Coronary artery (tissue), 2 donors: ENCODE measurements at regions not wholly inside any gene's neighbourhood (a gene's known extent, or its start where the extent isn't known, plus 50 kb on each side); places are given as distances from the start of the nearest gene placed in this dataset.

Experiments used
- DNase-seq: peaks from one replicate; pipeline ENCODE4 v3.0.0-alpha.2; 2017; ENCODE audit warnings: low spot score
- H3K27ac ChIP-seq, 2 donors: fragments of 200-600 bp; sonication (generic); one replicate each; pipeline ENCODE4 v1.5.1; 2016 to 2019
- H3K4me3 ChIP-seq: fragments of 200-600 bp; sonication (generic); 2 replicates; pipeline ENCODE4 v1.5.1; 2016; ENCODE audit warnings: mild to moderate bottlenecking, moderate library complexity
- CTCF ChIP-seq: fragments of 200-600 bp; sonication (generic); IDR thresholded peaks from one replicate; pipeline ENCODE4 v1.5.1; 2019; ENCODE audit warnings: antibody characterized with exemption

GRCh38 chr2:125185691-125186270 lies 1160.7 kb downstream of the CNTNAP5 start:
- no peak for TF ChIP-seq CTCF
- DNase-seq, result no peak
- H3K4me3 ChIP-seq, result no peak overlapping the region
- H3K27ac ChIP-seq, result no peak overlapping the region

GRCh38 chr2:125207431-125207830 lies 1182.3 kb downstream of the CNTNAP5 start:
- no peak for TF ChIP-seq CTCF
- no peak for DNase-seq
- H3K27ac ChIP-seq, result no peak overlapping the region
- H3K4me3 ChIP-seq, result no peak overlapping the region

GRCh38 chr2:125216321-125216720 lies 1191.2 kb downstream of the CNTNAP5 start:
- Histone ChIP-seq H3K4me3 (no peak overlapping the region), H3K27ac (no peak overlapping the region)
- no peak for TF ChIP-seq CTCF
- DNase-seq, result no peak

GRCh38 chr2:125224188-125224587 lies 1199.1 kb downstream of the CNTNAP5 start:
- Histone ChIP-seq H3K4me3 (no peak overlapping the region), H3K27ac (no peak overlapping the region)
- no peak for DNase-seq
- TF ChIP-seq CTCF, result no peak

- no peak for TF ChIP-seq CTCF
- H3K4me3 ChIP-seq, result no peak overlapping the region
- DNase-seq, result no peak
Measured at GRCh38 chr2:125224830-125225229, 1199.7 kb downstream of the CNTNAP5 start.

GRCh38 chr2:125227843-125228392 lies 1202.8 kb downstream of the CNTNAP5 start:
- H3K27ac ChIP-seq, result no peak overlapping the region
- no peak overlapping the region for H3K4me3 ChIP-seq
- TF ChIP-seq CTCF, result no peak
- no peak for DNase-seq

More at GRCh38 chr2:125224830-125225229, 1199.7 kb downstream of the CNTNAP5 start:
- no peak overlapping the region for H3K27ac ChIP-seq

GRCh38 chr2:125240870-125241269 lies 1215.8 kb downstream of the CNTNAP5 start:
- no peak overlapping the region for H3K4me3 ChIP-seq
- no peak overlapping the region for H3K27ac ChIP-seq
- TF ChIP-seq CTCF, result no peak
- no peak for DNase-seq
